ENCODE measurements at regions not wholly inside any gene's neighbourhood (a gene's known extent, or its start where the extent isn't known, plus 50 kb on each side); places are given as distances from the start of the nearest gene placed in this dataset.
"Not testable (repeated sequence)": the region's sequence is repeated elsewhere in the genome, so short reads cannot be mapped to it uniquely, and the experiment has no call there.

DNA sequence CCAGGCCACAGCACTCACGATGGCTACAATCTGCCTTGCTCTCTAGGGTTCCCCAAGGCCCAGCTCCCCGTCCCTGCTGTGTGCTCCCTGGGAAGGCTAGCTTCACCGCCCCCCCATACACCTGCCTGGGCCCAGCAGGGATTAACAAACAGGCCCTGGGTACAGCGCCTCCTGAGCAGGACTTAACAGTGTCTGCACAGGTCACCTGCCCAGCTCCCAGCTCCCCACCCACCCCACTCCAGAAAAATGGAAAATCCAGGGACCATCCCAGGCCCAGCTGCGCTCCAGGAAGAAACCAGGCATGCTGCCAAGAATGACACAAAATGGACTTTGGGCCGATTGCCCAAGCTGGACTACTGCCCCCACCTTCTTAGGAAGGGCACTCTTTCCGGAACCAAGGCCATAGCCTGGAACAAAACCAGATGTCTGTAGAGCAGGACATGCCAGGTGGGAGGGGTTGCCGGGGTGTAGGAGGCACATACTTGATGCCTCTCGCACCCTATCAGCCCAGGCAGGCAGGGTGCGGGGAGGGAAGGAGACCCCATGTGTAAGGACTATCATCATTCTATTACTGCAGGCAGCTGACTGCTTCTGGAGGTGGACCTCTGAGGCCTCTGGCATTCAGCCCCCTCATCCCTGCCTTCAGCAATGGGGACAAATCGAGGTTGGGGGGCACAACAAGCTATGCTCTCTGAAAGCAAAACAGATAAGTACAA is 104.9 kb downstream of the SNX5 start:
- H2AK5ac ChIP-seq (ENCODE audit: low read length), result no peak overlapping the region

GRCh38 chr20:17863209-17863576 is 105.4 kb downstream of the SNX5 start:
- no peak overlapping the region for H2AK5ac ChIP-seq (ENCODE audit: low read length)
- H4K8ac ChIP-seq (ENCODE audit: low read depth, low read length), result no peak overlapping the region
- no peaks in the 10 kb centered on the region for H3K4me1 ChIP-seq (ENCODE audit: control insufficient read depth in 1 of 2, insufficient read depth in 2 of 2, low read length in 2 of 2)
- no peaks in the 10 kb centered on the region for H3K36me3 ChIP-seq (ENCODE audit: control insufficient read depth in 1 of 2, insufficient read depth in 2 of 2, low read length in 2 of 2)
- H3K4me3 ChIP-seq (ENCODE audit: low read depth, low read length), result no peak overlapping the region
- no peaks in the 10 kb centered on the region for H3K27me3 ChIP-seq (ENCODE audit: insufficient read depth, low read length)
- no CpG with 5 or more reads among the region's 4 CpGs for WGBS (ENCODE audit: extremely low coverage, insufficient coverage, insufficient read length)
- DNase-seq, result no peak
- no peak overlapping the region for H3K4me2 ChIP-seq (ENCODE audit: low read length)
- H2BK120ac ChIP-seq (ENCODE audit: insufficient read depth, low read length, poor library complexity), result no peak overlapping the region
- no peaks in the 10 kb centered on the region for H3K79me2 ChIP-seq (ENCODE audit: control insufficient read depth, insufficient read depth, low read length, poor library complexity)
- H3K4ac ChIP-seq (ENCODE audit: low read depth, low read length), result no peak overlapping the region
- no peak overlapping the region for H3K9ac ChIP-seq (ENCODE audit: low read length)
- H4K91ac ChIP-seq (ENCODE audit: low read depth, low read length), result no peak overlapping the region
- H2AFZ ChIP-seq (ENCODE audit: insufficient read depth, low read length, poor library complexity), result no peak overlapping the region
- no peak overlapping the region for H3K27ac ChIP-seq (ENCODE audit: low read depth, low read length)
- H3K79me1 ChIP-seq (ENCODE audit: low read length), result no peaks in the 10 kb centered on the region
- no peak overlapping the region for H2BK5ac ChIP-seq (ENCODE audit: low read depth, low read length, poor library complexity)
- no peak overlapping the region for H3K14ac ChIP-seq (ENCODE audit: low read length)
- H2BK12ac ChIP-seq (ENCODE audit: low read length), result no peak overlapping the region
- no peak overlapping the region for H4K12ac ChIP-seq (ENCODE audit: low read depth, low read length)
- no peak overlapping the region for H3K18ac ChIP-seq (ENCODE audit: low read length)
- peaks cover 3% of the 10 kb centered on the region for H3K9me3 ChIP-seq (ENCODE audit: insufficient read depth, low read depth, low read length)
- no peak overlapping the region for H3K23ac ChIP-seq (ENCODE audit: low read length)

More for the DNA sequence above, 104.9 kb downstream of the SNX5 start:
- H2BK120ac ChIP-seq (ENCODE audit: insufficient read depth, low read length, poor library complexity), result no peak overlapping the region
- no peak overlapping the region for H4K91ac ChIP-seq (ENCODE audit: low read depth, low read length)
- DNase-seq, result no peak
- H3K36me3 ChIP-seq (ENCODE audit: control insufficient read depth in 1 of 2, insufficient read depth in 2 of 2, low read length in 2 of 2), result no peaks in the 10 kb centered on the region
- H3K14ac ChIP-seq (ENCODE audit: low read length), result no peak overlapping the region
- H3K79me1 ChIP-seq (ENCODE audit: low read length), result no peaks in the 10 kb centered on the region
- H3K27me3 ChIP-seq (ENCODE audit: insufficient read depth, low read length), result no peaks in the 10 kb centered on the region
- no peak overlapping the region for H3K9ac ChIP-seq (ENCODE audit: low read length)
- no peak overlapping the region for H3K4ac ChIP-seq (ENCODE audit: low read depth, low read length)
- H4K8ac ChIP-seq (ENCODE audit: low read depth, low read length), result no peak overlapping the region
- no peak overlapping the region for H4K12ac ChIP-seq (ENCODE audit: low read depth, low read length)
- no peaks in the 10 kb centered on the region for H3K9me3 ChIP-seq (ENCODE audit: insufficient read depth, low read depth, low read length)
- WGBS (ENCODE audit: extremely low coverage, insufficient coverage, insufficient read length), result no CpG with 5 or more reads among the region's 11 CpGs
- H3K4me2 ChIP-seq (ENCODE audit: low read length), result no peak overlapping the region
- no peaks in the 10 kb centered on the region for H3K79me2 ChIP-seq (ENCODE audit: control insufficient read depth, insufficient read depth, low read length, poor library complexity)
- H3K27ac ChIP-seq (ENCODE audit: low read depth, low read length), result no peak overlapping the region
- no peak overlapping the region for H2AFZ ChIP-seq (ENCODE audit: insufficient read depth, low read length, poor library complexity)
- no peak overlapping the region for H3K23ac ChIP-seq (ENCODE audit: low read length)
- H3K18ac ChIP-seq (ENCODE audit: low read length), result no peak overlapping the region
- H2BK12ac ChIP-seq (ENCODE audit: low read length), result no peak overlapping the region
- H2BK5ac ChIP-seq (ENCODE audit: low read depth, low read length, poor library complexity), result no peak overlapping the region
- no peak overlapping the region for H3K4me3 ChIP-seq (ENCODE audit: low read depth, low read length)
- H3K4me1 ChIP-seq (ENCODE audit: control insufficient read depth in 1 of 2, insufficient read depth in 2 of 2, low read length in 2 of 2), result no peaks in the 10 kb centered on the region

DNA sequence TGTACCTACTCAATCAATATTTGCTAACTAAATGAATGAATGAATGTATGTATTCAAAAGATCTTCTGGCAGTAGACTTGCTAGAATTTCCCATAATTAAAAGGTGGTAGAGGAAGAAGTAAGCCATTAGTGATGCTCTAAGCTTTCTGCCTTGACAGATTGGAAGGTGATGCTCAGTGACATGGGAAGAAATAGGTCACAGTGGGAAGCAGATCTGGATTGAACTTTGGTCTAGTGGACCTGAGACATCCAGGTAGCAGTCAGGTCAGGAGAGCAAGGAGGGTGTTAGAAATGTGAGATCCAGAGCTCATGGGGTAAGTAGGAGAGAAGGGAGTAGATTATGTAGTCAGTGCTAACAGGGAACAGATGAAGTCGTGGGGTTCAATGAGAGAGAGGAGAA is 106.4 kb downstream of the SNX5 start:
- H2BK120ac ChIP-seq (ENCODE audit: insufficient read depth, low read length, poor library complexity), result no peak overlapping the region
- H3K4ac ChIP-seq (ENCODE audit: low read depth, low read length), result no peak overlapping the region
- H2AFZ ChIP-seq (ENCODE audit: insufficient read depth, low read length, poor library complexity), result no peak overlapping the region
- H3K79me1 ChIP-seq (ENCODE audit: low read length), result no peaks in the 10 kb centered on the region
- H3K4me3 ChIP-seq (ENCODE audit: low read depth, low read length), result no peak overlapping the region
- no peaks in the 10 kb centered on the region for H3K4me1 ChIP-seq (ENCODE audit: control insufficient read depth in 1 of 2, insufficient read depth in 2 of 2, low read length in 2 of 2)
- no peak overlapping the region for H3K14ac ChIP-seq (ENCODE audit: low read length)
- H3K9ac ChIP-seq (ENCODE audit: low read length), result no peak overlapping the region
- H3K23ac ChIP-seq (ENCODE audit: low read length), result no peak overlapping the region
- no peak for DNase-seq
- no peaks in the 10 kb centered on the region for H3K36me3 ChIP-seq (ENCODE audit: control insufficient read depth in 1 of 2, insufficient read depth in 2 of 2, low read length in 2 of 2)
- H3K9me3 ChIP-seq (ENCODE audit: insufficient read depth, low read depth, low read length), result peaks cover 3% of the 10 kb centered on the region
- H2BK5ac ChIP-seq (ENCODE audit: low read depth, low read length, poor library complexity), result no peak overlapping the region
- no peak overlapping the region for H4K8ac ChIP-seq (ENCODE audit: low read depth, low read length)
- no peak overlapping the region for H3K4me2 ChIP-seq (ENCODE audit: low read length)
- H2AK5ac ChIP-seq (ENCODE audit: low read length), result no peak overlapping the region
- H3K27ac ChIP-seq (ENCODE audit: low read depth, low read length), result no peak overlapping the region
- no CpG with 5 or more reads among the region's 1 CpG for WGBS (ENCODE audit: extremely low coverage, insufficient coverage, insufficient read length)
- no peak overlapping the region for H4K91ac ChIP-seq (ENCODE audit: low read depth, low read length)
- H3K18ac ChIP-seq (ENCODE audit: low read length), result no peak overlapping the region
- no peaks in the 10 kb centered on the region for H3K27me3 ChIP-seq (ENCODE audit: insufficient read depth, low read length)
- no peak overlapping the region for H2BK12ac ChIP-seq (ENCODE audit: low read length)
- no peak overlapping the region for H4K12ac ChIP-seq (ENCODE audit: low read depth, low read length)
- no peaks in the 10 kb centered on the region for H3K79me2 ChIP-seq (ENCODE audit: control insufficient read depth, insufficient read depth, low read length, poor library complexity)

- H3K9ac ChIP-seq (ENCODE audit: low read length); H3K4me2 ChIP-seq (ENCODE audit: low read length); H3K4me3 ChIP-seq (ENCODE audit: low read depth, low read length); H4K12ac ChIP-seq (ENCODE audit: low read depth, low read length); H3K9me3 ChIP-seq (ENCODE audit: insufficient read depth, low read depth, low read length); H3K4ac ChIP-seq (ENCODE audit: low read depth, low read length); H2AFZ ChIP-seq (ENCODE audit: insufficient read depth, low read length, poor library complexity); H3K36me3 ChIP-seq (ENCODE audit: control insufficient read depth in 1 of 2, insufficient read depth in 2 of 2, low read length in 2 of 2); H3K79me2 ChIP-seq (ENCODE audit: control insufficient read depth, insufficient read depth, low read length, poor library complexity); H3K27ac ChIP-seq (ENCODE audit: low read depth, low read length); H2BK12ac ChIP-seq (ENCODE audit: low read length); DNase-seq; H3K79me1 ChIP-seq (ENCODE audit: low read length); H3K18ac ChIP-seq (ENCODE audit: low read length); H4K8ac ChIP-seq (ENCODE audit: low read depth, low read length); H4K91ac ChIP-seq (ENCODE audit: low read depth, low read length); H2BK5ac ChIP-seq (ENCODE audit: low read depth, low read length, poor library complexity); H3K14ac ChIP-seq (ENCODE audit: low read length); H3K27me3 ChIP-seq (ENCODE audit: insufficient read depth, low read length); H2BK120ac ChIP-seq (ENCODE audit: insufficient read depth, low read length, poor library complexity); H3K4me1 ChIP-seq (ENCODE audit: control insufficient read depth in 1 of 2, insufficient read depth in 2 of 2, low read length in 2 of 2); H2AK5ac ChIP-seq (ENCODE audit: low read length); H3K23ac ChIP-seq (ENCODE audit: low read length): not testable (repeated sequence)
- no CpG with 5 or more reads among the region's 9 CpGs for WGBS (ENCODE audit: extremely low coverage, insufficient coverage, insufficient read length)
Measured at GRCh38 chr20:17861620-17862019, 107.0 kb downstream of the SNX5 start.

Measured in trophoblast cell (in vitro differentiated cells and primary cell).